HG03378 (cell line): ENCODE measurements at regions not wholly inside any gene's neighbourhood (a gene's known extent, or its start where the extent isn't known, plus 50 kb on each side); places are given as distances from the start of the nearest gene placed in this dataset.

Experiments
- ATAC-seq: cut with Tn5 transposase; IDR thresholded peaks from one replicate; pipeline ENCODE4 v1.9.1; 2021; ENCODE audit warnings: mild to moderate bottlenecking, moderate library complexity; ENCODE audit not compliant: unreplicated experiment

- peak; percentile 87 for ATAC-seq
Observed at GRCh38 chr13:50713523-50714248, 129.8 kb downstream of the DLEU7 start.

GRCh38 chr13:50714891-50715290 lies 128.6 kb downstream of the DLEU7 start:
- ATAC-seq = no peak

GRCh38 chr13:50715402-50716146 lies 127.9 kb downstream of the DLEU7 start:
- no peak for ATAC-seq

- ATAC-seq = no peak
Observed at GRCh38 chr13:50720861-50721671, 122.4 kb downstream of the DLEU7 start.

- ATAC-seq = no peak
Observed at GRCh38 chr13:50721672-50721992, 121.9 kb downstream of the DLEU7 start.

- ATAC-seq = no peak
Observed at GRCh38 chr13:50722440-50723125, 120.9 kb downstream of the DLEU7 start.

- no peak for ATAC-seq
Observed at GRCh38 chr13:50724438-50724837, 119.1 kb downstream of the DLEU7 start.

GRCh38 chr13:50724913-50725312 lies 118.6 kb downstream of the DLEU7 start:
- no peak for ATAC-seq

- ATAC-seq = no peak
Observed at GRCh38 chr13:50726164-50726563, 117.3 kb downstream of the DLEU7 start.

GRCh38 chr13:50729177-50729576 lies 114.3 kb downstream of the DLEU7 start:
- no peak for ATAC-seq

- no peak for ATAC-seq
Observed at GRCh38 chr13:50730496-50731351, 112.8 kb downstream of the DLEU7 start.

GRCh38 chr13:50731400-50731799 lies 112.1 kb downstream of the DLEU7 start:
- ATAC-seq = peak; percentile 44

- no peak for ATAC-seq
Observed at GRCh38 chr13:50732712-50733111, 110.8 kb downstream of the DLEU7 start.

GRCh38 chr13:50733392-50733791 lies 110.1 kb downstream of the DLEU7 start:
- no peak for ATAC-seq

GRCh38 chr13:50735071-50735470 lies 108.4 kb downstream of the DLEU7 start:
- no peak for ATAC-seq

GRCh38 chr13:50740052-50740741 lies 103.3 kb downstream of the DLEU7 start:
- ATAC-seq = no peak

GRCh38 chr13:50742353-50742752 lies 101.1 kb downstream of the DLEU7 start:
- no peak for ATAC-seq

- no peak for ATAC-seq
Observed at GRCh38 chr13:50742968-50743367, 100.5 kb downstream of the DLEU7 start.

GRCh38 chr13:50744116-50744660 lies 99.3 kb downstream of the DLEU7 start:
- no peak for ATAC-seq
